Mucosa of rectum (tissue), 2 donors: ENCODE measurements at regions not wholly inside any gene's neighbourhood (a gene's known extent, or its start where the extent isn't known, plus 50 kb on each side); places are given as distances from the start of the nearest gene placed in this dataset.

ENCODE experiments used
- H3K27ac ChIP-seq, 2 donors: one replicate each; pipeline ENCODE4 v1.7.0; 2013; ENCODE audit warnings: inconsistent platforms in 2 of 2, low read depth in 2 of 2, low read length in 2 of 2
- H3K27me3 ChIP-seq, 2 donors: one replicate each; pipeline ENCODE4 v1.7.0; 2013; ENCODE audit warnings: low read length in 2 of 2; ENCODE audit not compliant: control insufficient read depth in 2 of 2, insufficient read depth in 2 of 2
- H3K36me3 ChIP-seq, 2 donors: one replicate each; pipeline ENCODE4 v1.7.0; 2013; ENCODE audit warnings: low read length in 2 of 2; ENCODE audit not compliant: control insufficient read depth in 2 of 2, insufficient read depth in 2 of 2
- H3K4me1 ChIP-seq, 2 donors: one replicate each; pipeline ENCODE4 v1.7.0; 2013; ENCODE audit warnings: low read length in 2 of 2, mild to moderate bottlenecking in 1 of 2; ENCODE audit not compliant: control insufficient read depth in 2 of 2, insufficient read depth in 2 of 2
- H3K4me3 ChIP-seq, 2 donors: one replicate each; pipeline ENCODE4 v1.7.0; 2013; ENCODE audit warnings: low read length in 2 of 2
- H3K9ac ChIP-seq, 2 donors: one replicate each; pipeline ENCODE4 v1.7.0; 2013; ENCODE audit warnings: low read length in 2 of 2, low read depth in 1 of 2, mild to moderate bottlenecking in 1 of 2
- H3K9me3 ChIP-seq, 2 donors: one replicate each; pipeline ENCODE4 v1.7.0; 2013; ENCODE audit warnings: low read length in 2 of 2; ENCODE audit not compliant: control insufficient read depth in 2 of 2
- donor health status: healthy.
- donor health status: Normal muscosa, but diverticular disease.

DNA sequence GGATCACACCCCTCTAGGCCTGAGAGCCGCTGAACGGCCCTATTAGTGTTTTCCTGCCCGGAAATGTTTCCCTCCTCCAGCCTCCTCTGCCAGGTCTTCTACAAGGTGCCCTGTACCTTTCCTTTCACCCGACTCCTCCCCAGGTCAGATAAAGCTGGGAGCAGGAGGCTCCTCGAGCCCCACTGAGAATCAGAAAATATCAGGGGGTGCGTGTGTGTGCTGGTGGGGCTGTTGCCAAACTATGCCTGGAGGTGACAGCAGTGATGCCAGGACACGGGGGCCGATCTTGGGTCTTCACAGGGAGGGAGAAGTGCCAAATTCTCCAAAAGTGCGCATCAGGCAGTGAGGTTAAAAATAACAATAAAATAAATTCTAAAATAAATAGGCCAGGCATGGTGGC lies 222.8 kb upstream of the RREB1 start:
- H3K4me1 ChIP-seq: peaks cover 11 to 17% of the 10 kb centered on the region in 2 donors
- H3K4me3 ChIP-seq: no peak overlapping the region
- H3K9me3 ChIP-seq: no peaks in the 10 kb centered on the region
- no peak overlapping the region for H3K9ac ChIP-seq
- H3K27me3 ChIP-seq: no peaks in the 10 kb centered on the region
- peak overlapping the region in 1 of 2 donors; percentile 6 for H3K27ac ChIP-seq
- no peaks in the 10 kb centered on the region for H3K36me3 ChIP-seq

DNA sequence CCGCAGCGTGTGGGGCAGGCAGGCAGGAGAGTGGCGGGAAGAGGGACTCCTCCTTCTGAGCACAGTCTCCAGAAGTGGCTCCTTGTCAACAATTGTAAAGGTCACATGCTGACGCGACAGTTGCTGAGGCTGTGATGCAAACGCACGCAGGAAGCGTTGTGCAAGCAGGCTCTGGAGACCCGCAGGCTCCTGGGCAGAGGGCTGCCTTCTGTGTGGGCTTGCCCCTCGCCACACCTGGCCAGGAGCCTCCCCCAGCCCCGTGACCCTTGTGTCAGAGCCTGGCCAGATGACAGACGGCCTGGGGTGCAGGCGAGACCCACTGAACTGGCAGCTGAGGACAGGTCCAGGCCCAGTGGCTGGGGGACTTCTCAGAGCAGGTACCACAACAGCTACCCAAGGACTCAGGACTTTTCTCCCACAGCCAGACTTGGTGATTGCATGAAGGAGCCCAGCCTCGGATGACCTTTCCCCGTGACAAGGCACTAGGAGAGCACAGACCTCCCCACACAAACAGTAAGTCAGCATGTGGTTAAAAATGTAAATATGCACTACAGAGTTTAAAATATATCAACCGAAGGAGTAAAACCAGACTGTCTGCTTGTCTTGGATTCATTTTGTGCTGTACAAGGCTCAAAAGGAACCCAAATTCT lies 222.1 kb upstream of the RREB1 start:
- Histone ChIP-seq H3K4me3 (no peak overlapping the region), H3K9me3 (no peaks in the 10 kb centered on the region), H3K9ac (peak overlapping the region in 1 of 2 donors; percentile 52), H3K27me3 (no peaks in the 10 kb centered on the region), H3K36me3 (no peaks in the 10 kb centered on the region), H3K27ac (peak overlapping the region; percentile 58 to 65), H3K4me1 (peaks cover 13 to 22% of the 10 kb centered on the region in 2 donors)

- Histone ChIP-seq H3K9me3 (no peaks in the 10 kb centered on the region), H3K9ac (no peak overlapping the region), H3K4me1 (peaks cover 17 to 28% of the 10 kb centered on the region in 2 donors), H3K27ac (peak overlapping the region; percentile 58 to 65), H3K27me3 (no peaks in the 10 kb centered on the region), H3K4me3 (no peak overlapping the region), H3K36me3 (no peaks in the 10 kb centered on the region)
Observed at GRCh38 chr6:6886171-6886885, 221.4 kb upstream of the RREB1 start.

DNA sequence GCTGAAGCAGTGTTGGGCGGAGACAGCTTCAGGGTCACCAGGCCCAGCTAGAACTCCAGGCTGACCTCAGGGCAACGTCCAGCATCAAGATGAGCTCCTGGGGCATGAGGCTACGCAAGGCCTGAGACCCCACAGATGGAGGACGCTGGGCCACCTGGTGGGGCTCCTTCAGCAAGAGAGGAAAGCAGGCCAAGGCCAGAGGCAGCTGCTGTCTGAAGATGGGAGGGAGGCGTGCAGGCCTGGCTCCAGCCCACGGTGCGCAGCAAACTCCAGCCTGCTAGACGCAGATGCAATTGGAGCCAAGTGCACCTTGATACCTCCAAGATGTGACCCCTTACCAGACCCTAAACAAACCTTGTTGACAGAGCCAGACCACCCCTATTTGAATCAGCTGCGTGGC lies 220.9 kb upstream of the RREB1 start:
- no peak overlapping the region for H3K4me3 ChIP-seq
- H3K9ac ChIP-seq: no peak overlapping the region
- no peak overlapping the region for H3K27ac ChIP-seq
- peaks cover 17 to 34% of the 10 kb centered on the region in 2 donors for H3K4me1 ChIP-seq
- no peaks in the 10 kb centered on the region for H3K9me3 ChIP-seq
- no peaks in the 10 kb centered on the region for H3K36me3 ChIP-seq
- no peaks in the 10 kb centered on the region for H3K27me3 ChIP-seq

DNA sequence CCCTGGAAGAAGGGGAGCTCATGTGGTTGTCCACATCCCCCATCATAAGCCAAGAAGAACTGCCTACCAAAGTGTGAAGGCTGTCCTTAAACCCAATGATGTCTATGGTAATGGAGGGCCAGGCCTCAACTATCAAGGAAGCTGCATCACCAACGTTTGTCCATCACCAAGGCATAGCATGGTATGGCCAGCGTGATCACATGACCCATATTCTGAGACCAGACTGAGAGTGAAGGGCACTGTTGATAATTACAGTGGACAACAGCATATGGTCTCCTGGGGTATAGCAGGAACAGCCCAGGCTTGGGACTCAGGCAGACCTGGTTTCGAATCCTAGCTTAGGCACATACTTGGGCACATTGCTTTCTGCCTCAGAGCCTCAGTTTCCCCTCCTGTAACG lies 218.2 kb upstream of the RREB1 start:
- Histone ChIP-seq H3K27ac (no peak overlapping the region), H3K4me1 (peaks cover 13 to 24% of the 10 kb centered on the region in 2 donors), H3K9ac (no peak overlapping the region), H3K36me3 (no peaks in the 10 kb centered on the region), H3K4me3 (no peak overlapping the region), H3K9me3 (no peaks in the 10 kb centered on the region), H3K27me3 (no peaks in the 10 kb centered on the region)

DNA sequence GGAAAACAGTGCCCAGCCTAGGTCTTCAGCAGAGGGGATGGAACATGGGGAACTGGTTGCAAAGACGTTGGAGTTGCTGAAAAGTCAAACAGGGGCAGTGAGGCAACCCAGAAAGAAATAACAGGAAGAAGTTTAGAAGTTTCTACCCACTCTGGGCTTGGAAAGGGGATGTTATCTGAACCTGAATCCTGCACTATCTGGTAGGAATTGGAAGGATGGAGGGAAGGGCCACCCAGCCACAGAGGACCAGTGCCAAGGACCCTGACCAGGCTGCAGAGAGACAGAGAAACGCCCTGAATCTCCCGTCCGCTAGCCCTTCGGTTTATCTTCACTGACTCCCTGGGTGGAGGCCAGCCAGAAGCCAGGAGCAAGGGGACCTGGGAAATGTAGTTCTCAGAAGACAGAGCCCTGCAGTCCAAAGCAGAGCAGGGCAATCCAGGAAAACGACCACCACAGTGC lies 217.3 kb upstream of the RREB1 start:
- peak overlapping the region in 1 of 2 donors; percentile 41 for H3K4me3 ChIP-seq
- H3K9ac ChIP-seq: peak overlapping the region; percentile 17 to 25
- H3K4me1 ChIP-seq: peaks cover 12 to 24% of the 10 kb centered on the region in 2 donors
- no peaks in the 10 kb centered on the region for H3K36me3 ChIP-seq
- H3K9me3 ChIP-seq: no peaks in the 10 kb centered on the region
- peak overlapping the region; percentile 52 to 70 for H3K27ac ChIP-seq
- H3K27me3 ChIP-seq: no peaks in the 10 kb centered on the region

GRCh38 chr6:6891125-6891721 lies 216.5 kb upstream of the RREB1 start:
- H3K27me3 ChIP-seq: no peaks in the 10 kb centered on the region
- H3K4me3 ChIP-seq: peak overlapping the region in 1 of 2 donors; percentile 41
- H3K9ac ChIP-seq: peak overlapping the region in 1 of 2 donors; percentile 25
- H3K27ac ChIP-seq: peak overlapping the region; percentile 52 to 70
- H3K36me3 ChIP-seq: no peaks in the 10 kb centered on the region
- H3K4me1 ChIP-seq: peaks cover 6 to 18% of the 10 kb centered on the region in 2 donors
- no peaks in the 10 kb centered on the region for H3K9me3 ChIP-seq

DNA sequence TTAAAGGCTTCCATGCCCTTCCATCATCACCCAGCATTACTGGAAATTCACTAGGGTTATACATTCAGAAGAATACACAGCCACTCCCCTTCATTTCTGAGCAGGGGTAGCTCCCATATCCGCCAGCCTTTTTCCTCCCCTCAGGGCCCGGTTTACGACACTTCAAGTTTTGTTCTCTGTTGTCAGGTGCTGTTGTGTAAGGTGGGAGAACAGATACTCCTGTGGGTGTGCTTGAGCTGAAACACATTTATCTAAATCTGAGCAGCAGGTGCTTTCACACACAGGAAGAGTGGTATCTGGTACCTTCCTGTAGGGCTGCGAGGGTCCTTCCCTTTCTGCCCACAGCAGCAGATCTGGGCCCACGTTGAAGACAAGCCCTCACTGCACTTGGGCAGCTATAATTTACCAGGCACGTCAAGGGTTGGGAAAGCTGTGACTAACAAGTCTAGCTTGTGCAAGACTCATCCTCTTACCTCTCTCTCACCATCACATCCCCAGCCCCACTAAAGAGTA lies 215.8 kb upstream of the RREB1 start:
- Histone ChIP-seq H3K9ac (no peak overlapping the region), H3K4me3 (no peak overlapping the region), H3K27me3 (no peaks in the 10 kb centered on the region), H3K36me3 (no peaks in the 10 kb centered on the region), H3K27ac (peak overlapping the region in 1 of 2 donors; percentile 70), H3K9me3 (no peaks in the 10 kb centered on the region), H3K4me1 (peaks cover 6 to 18% of the 10 kb centered on the region in 2 donors)

DNA sequence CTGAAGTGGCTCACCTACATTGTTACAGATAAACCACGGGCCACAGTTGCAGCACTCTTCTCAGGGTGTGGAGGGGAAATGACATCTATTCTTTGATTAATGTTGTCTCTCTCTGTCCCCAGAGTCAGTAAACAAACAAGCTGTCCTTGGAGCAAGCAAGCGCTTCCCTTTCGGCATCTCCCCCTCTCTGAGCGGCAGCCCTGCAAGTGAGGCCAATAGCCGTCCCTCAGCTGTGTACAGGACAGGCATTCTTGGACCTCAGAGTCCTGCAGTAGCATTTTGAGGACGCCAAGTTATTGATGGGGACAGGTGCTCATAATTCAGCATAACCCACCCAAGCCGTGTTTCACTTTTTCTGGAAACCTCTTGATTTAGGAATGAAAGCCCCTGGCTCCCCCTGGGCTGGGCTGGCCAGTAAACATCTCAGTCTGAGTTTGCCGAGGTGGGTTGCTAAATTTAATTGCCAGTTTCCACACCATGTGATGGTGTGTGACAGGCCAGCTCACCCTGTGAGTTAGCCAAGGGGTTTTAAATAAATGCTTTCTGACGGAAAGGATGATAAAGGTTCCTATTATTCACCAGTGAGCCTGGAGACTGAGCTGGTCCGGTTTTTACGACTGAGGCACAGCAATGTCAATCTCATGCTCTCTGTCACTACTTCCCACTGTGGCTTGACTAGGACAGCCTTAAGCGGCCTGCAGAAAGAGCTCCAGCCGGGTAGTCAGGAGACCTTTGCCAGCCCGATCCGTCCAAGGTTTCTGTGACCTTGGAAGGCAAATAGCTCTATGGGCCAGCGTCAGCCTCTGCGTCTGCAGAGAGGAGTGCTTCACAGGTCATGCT lies 214.8 kb upstream of the RREB1 start:
- Histone ChIP-seq H3K9ac (no peak overlapping the region), H3K27me3 (no peaks in the 10 kb centered on the region)

More for the DNA sequence above, 214.8 kb upstream of the RREB1 start:
- peaks cover 6 to 18% of the 10 kb centered on the region in 2 donors for H3K4me1 ChIP-seq
- H3K27ac ChIP-seq: no peak overlapping the region
- no peak overlapping the region for H3K4me3 ChIP-seq
- no peaks in the 10 kb centered on the region for H3K36me3 ChIP-seq
- H3K9me3 ChIP-seq: no peaks in the 10 kb centered on the region
